Islet precursor cell (in vitro differentiated cells): ENCODE measurements at regions not wholly inside any gene's neighbourhood (a gene's known extent, or its start where the extent isn't known, plus 50 kb on each side); places are given as distances from the start of the nearest gene placed in this dataset.

Source experiments
- DNase-seq: peaks from one replicate; pipeline ENCODE4 v3.0.0-alpha.2; 2018

- DNase-seq, result no peak
These were observed 52.9 kb upstream of the SLC28A3 start for GRCh38 chr9:84393266-84393950.

- DNase-seq, result no peak
These were observed 53.5 kb upstream of the SLC28A3 start for GRCh38 chr9:84394036-84394435.

GRCh38 chr9:84397151-84397728 is 56.7 kb upstream of the SLC28A3 start:
- DNase-seq, result peak; percentile 86

GRCh38 chr9:84397822-84398221 is 57.3 kb upstream of the SLC28A3 start:
- no peak for DNase-seq

DNA sequence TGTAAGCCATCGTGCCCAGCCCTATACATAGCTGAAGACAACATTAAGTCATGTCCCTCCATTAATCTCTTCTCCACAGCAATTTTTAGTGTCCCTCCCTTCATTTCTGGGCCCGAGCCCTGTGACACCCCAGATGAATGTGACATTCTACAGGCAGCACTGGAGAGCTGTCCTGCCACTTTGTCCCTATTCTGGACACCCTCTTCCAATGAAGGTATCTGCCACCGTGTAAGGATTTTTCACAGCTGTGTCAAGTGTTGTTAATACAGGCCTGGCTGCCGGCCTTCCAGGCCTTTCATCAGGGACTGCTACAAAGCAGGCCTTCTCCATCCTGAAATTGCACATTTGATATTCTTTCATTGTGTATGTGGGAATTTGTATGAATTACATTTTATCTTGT is 62.0 kb upstream of the SLC28A3 start:
- DNase-seq, result no peak

GRCh38 chr9:84403288-84403687 is 62.7 kb upstream of the SLC28A3 start:
- no peak for DNase-seq

DNA sequence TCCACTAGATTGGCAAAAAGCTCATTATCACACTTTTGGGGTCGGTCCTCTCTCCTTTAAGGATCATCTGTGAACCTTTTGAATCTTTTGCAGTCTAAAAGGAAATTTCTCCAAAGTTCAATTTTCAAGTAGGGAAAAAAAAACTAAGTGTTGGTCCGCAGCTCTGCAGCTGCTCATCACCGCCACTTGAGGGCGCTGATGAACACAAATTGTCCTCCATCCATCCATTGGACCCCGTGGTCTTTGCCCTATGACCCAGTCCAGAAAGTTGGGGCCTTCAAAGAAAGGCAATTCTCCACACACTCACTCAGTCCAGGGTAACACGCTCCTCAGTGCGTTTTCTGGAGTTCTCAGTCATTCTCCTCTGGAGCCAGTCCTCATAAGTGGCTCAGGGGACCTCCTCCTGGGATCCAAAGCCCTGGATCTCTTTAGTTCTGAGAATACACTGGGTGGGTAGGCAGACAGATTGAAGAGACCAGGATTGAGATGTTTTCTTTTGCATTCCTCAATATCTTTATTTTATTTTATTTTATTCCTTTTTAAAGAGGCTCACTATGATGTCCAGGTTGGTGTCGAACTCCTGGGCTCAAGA is 63.6 kb upstream of the SLC28A3 start:
- no peak for DNase-seq

DNA sequence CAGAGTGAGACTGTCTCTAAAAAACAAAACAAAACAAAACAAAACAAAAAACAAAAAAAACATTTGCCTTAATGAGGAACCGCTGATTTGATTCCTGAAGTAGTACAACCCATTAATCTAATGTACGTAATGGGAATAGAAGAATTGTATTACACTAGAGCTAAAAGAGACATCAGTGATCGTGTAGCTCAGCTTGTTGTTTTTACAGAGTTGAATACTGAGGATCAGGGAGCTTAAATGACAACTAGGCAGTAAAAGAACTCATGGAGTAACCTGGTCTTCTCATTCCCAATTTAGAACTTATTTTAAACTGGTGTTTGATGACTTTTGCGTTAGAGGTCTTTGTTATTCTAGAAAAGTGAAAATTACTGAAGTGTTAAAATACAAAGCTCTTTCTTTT is 65.1 kb upstream of the SLC28A3 start:
- DNase-seq, result no peak

DNA sequence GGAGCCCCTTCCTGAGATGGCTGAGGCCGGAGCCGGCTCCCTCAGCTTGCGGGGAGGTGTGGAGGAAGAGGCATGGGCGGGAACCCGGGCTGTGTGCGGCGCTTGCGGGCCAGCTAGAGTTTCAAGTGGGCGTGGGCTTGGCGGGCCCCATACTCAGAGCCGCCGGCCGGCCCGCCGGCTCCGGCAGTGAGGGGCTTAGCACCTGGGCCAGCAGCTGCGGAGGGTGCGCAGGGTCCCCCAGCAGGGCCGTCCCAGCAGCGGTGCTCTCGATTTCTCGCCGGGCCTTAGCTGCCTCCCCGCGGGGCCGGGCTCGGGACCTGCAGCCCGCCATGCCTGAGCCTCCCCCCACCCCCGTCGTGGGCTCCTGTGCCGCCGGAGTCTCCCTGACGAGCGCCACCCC is 67.9 kb upstream of the SLC28A3 start:
- DNase-seq, result no peak

DNA sequence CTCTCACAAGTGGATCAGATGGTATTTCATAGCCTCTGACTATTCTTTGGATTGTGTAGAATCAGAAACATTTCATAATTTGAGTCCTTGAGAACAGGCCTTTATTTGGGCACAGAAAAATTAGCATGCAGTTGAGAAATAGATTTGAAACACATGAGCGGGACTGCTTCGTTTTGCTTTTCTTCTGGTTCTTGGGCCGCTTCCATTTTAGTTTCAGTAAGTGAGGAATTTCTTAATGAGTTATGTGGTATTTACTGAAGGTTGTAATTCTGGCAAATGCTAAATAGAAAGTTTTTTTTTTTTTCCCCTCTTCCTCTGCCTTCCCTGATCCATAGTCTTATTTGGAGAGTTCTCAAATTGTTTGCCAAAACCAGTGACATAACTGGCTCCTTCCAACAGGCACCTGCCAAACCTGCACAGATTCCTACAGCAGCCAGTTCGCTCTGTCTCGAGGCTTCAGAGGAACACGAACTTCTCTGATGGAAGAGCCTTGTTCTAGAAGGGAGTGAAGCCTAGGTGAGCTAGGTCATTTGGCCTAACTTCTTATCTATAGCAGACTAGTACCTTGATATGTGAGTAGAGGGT is 71.2 kb upstream of the SLC28A3 start:
- no peak for DNase-seq

DNA sequence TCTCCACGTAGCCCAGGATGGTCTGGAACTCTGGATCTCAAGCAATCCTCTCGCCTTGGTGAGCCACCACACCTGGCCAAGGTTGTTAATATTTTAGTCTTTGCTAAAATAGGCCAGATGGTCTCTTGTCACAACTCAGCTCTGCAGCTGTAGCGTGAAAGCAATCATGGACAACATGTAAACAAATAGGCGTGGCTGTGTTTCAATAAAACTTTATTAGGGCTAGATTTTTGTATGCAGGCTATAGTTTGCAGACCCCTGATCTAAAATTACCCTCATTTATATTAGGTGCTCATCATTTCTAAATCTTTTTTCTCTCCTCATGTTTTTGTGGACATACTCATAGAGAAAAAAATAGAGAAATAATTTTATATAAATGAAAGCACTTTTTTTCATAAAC is 72.1 kb upstream of the SLC28A3 start:
- DNase-seq, result no peak

DNA sequence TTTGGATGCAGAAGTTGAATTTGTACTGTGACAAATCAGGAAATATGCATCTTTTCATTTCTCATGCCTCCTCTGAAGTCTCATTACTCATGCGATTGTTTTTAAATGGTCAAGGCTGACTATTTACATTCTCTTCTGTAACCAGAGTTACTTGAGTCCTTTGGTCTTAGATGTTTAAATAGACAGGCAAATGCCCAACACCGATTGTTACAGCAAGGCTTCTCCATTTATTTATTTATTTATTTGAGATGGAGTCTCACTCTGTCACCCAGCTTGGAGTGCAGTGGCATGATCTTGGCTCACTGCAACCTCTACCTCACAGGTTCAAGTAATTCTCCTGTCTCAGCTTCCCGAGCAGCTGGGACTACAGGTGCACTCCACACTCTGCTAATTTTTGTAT is 72.7 kb upstream of the SLC28A3 start:
- no peak for DNase-seq

GRCh38 chr9:84419031-84419602 is 78.6 kb upstream of the SLC28A3 start:
- no peak for DNase-seq

- DNase-seq, result no peak
These were observed 84.4 kb upstream of the SLC28A3 start for GRCh38 chr9:84424931-84425330.

DNA sequence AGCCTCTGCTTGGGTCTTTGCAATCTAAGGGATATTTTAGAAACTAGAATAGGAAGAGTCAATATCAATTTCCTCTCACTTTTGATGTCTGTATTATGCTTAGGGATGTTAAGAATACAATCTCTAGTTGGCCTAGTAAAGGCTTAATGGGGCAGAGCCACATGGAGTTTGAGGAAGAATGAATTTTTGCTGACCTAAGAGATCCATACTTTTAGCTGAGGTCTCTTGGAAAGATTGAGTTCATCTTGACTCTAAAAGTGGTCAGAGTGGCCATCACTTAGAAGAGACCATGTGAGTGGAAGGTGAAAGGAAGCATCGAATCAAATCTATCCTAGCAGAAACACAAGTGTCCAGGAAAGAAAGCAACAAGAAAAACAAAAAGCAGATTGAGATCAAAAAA is 92.2 kb upstream of the SLC28A3 start:
- DNase-seq, result no peak

DNA sequence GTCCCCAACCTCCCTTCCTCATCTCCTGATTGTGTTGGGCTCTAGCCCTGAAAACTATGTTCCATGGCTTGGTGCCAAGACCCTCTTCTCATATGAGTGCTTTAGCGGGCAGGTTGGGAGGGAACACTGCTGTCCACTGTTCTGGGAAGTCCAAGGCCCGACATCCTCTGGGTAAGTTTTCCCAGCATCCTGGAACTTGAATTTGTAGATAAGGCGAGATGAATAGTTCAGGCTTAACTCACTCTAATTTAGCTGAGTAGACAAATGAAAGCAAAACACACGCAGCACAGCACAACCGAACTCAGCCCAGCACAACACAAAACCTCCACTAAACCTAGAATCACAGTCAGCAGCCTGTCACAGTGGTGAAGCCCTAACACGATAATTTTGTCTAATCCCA is 95.3 kb upstream of the SLC28A3 start:
- no peak for DNase-seq

DNA sequence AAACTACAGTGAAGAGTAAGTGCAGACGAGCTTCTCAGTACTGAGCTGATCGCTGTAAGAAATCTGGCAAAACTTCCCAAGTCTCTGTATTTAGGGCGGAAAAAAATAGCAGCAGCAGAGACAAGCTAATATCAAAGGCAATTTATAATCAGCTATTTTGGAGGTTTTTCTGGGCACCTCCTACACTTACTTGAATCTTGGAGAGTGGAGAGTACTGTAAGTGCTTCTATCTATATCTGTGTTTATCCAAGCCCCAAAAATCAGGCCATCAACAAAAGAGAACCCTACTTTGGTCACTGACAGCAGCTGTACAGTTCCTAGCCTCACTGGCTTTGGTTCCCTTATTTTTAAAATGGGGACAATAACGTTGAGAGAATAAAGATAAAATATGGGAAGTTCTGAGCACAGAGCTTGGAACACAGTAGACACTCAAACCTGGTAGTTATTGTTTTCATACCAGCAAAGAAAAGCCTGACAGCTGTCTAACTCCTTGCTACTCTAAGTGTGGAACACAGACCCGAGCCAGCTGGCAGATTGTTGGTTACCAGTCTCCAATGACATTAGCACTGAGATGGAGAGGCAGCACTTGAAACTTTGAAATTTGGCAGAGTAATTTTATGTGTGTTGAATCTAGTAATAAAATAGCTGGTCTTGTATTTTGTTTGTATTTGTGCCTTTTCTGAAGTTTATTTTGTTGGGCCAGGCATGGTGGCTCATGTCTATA is 96.0 kb upstream of the SLC28A3 start:
- DNase-seq, result no peak

DNA sequence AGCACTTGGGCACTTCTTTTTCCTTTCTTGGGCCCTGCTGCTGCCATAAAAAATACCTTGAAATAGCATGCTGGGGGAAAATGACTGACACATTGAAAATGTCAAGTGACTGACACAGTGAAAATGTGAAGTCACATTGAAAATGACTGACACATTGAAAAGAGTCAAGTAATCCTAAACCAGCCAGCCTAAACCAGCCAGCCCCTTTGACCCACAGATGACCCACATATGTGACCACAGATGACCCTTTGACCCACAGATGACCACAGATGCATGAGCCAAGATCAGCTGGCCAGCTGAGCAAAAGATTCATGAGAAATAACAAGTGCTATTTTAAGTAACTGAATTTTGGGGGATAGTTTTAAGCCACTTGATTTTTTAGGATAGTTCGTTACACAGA is 97.8 kb upstream of the SLC28A3 start:
- no peak for DNase-seq

GRCh38 chr9:84439250-84439649 is 98.7 kb upstream of the SLC28A3 start:
- no peak for DNase-seq

- no peak for DNase-seq
These were observed 102.2 kb upstream of the SLC28A3 start for GRCh38 chr9:84442712-84443111.

- DNase-seq, result no peak
These were observed 105.2 kb upstream of the SLC28A3 start for GRCh38 chr9:84445737-84446136.

GRCh38 chr9:84447305-84447704 is 106.7 kb upstream of the SLC28A3 start:
- DNase-seq, result no peak

DNA sequence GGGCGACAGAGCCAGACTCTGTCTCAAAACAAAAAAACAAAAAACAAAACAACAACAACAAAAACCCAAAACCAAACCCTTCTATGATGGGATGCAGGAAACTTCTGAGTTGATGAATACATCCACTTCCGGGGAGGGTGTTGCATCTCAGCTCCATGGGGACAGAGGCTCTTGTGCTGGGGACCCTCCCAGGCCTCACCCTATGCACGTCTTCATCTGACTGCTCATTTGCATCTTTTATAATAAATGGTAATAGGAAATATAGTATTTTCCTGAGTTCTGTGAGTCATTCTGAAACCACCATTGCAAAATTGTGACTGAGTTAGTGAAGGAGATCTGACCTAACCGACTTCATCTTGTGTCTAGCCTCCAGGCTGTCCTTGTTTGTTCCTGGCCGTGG is 109.5 kb upstream of the SLC28A3 start:
- no peak for DNase-seq
